Hepatocyte (in vitro differentiated cells): ENCODE measurements at regions not wholly inside any gene's neighbourhood (a gene's known extent, or its start where the extent isn't known, plus 50 kb on each side); places are given as distances from the start of the nearest gene placed in this dataset.

Experiments used
- DNase-seq: peaks from one replicate; pipeline ENCODE4 v3.0.0-alpha.2; 2016; ENCODE audit warnings: low spot score
- H2AFZ ChIP-seq: fragments of 200-600 bp; sonication (generic); 2 replicates; pipeline ENCODE4 v1.6.0; 2016; ENCODE audit warnings: antibody characterized with exemption, mild to moderate bottlenecking
- H3K27ac ChIP-seq: fragments of 200-600 bp; sonication (generic); 2 replicates; pipeline ENCODE4 v1.5.1; 2016; ENCODE audit warnings: mild to moderate bottlenecking
- H3K27me3 ChIP-seq: fragments of 200-600 bp; sonication (generic); 2 replicates; pipeline ENCODE4 v1.6.1; 2016
- H3K36me3 ChIP-seq: fragments of 200-600 bp; sonication (generic); replicated peaks from 2 replicates; pipeline ENCODE4 v1.5.1; 2016; ENCODE audit warnings: low read depth; ENCODE audit not compliant: insufficient read depth
- H3K4me1 ChIP-seq: fragments of 200-600 bp; sonication (generic); 2 replicates; pipeline ENCODE4 v1.5.1; 2016; ENCODE audit warnings: mild to moderate bottlenecking, moderate library complexity; ENCODE audit not compliant: insufficient read depth
- H3K4me2 ChIP-seq: fragments of 200-600 bp; sonication (generic); 2 replicates; pipeline ENCODE4 v1.6.0; 2016
- H3K4me3 ChIP-seq: fragments of 200-600 bp; sonication (generic); 2 replicates; pipeline ENCODE4 v1.5.1; 2016; ENCODE audit warnings: mild to moderate bottlenecking
- H3K79me2 ChIP-seq: fragments of 200-600 bp; sonication (generic); 2 replicates; pipeline ENCODE4 v1.6.0; 2017; ENCODE audit warnings: mild to moderate bottlenecking
- H3K9me2 ChIP-seq: fragments of 200-600 bp; sonication (generic); replicated peaks from 2 replicates; pipeline ENCODE4 v1.6.0; 2017; ENCODE audit warnings: mild to moderate bottlenecking; ENCODE audit not compliant: insufficient read depth
- H3K9me3 ChIP-seq: fragments of 200-600 bp; sonication (generic); 2 replicates; pipeline ENCODE4 v1.5.1; 2016; ENCODE audit warnings: low read depth, mild to moderate bottlenecking
- H4K20me1 ChIP-seq: fragments of 200-600 bp; sonication (generic); 2 replicates; pipeline ENCODE4 v1.6.0; 2016; ENCODE audit warnings: mild to moderate bottlenecking; ENCODE audit not compliant: insufficient read depth, poor library complexity, severe bottlenecking
- CTCF ChIP-seq: fragments of 200-600 bp; sonication (generic); IDR thresholded peaks from 2 replicates; pipeline ENCODE4 v1.5.1; 2016; ENCODE audit warnings: antibody characterized with exemption, mild to moderate bottlenecking; ENCODE audit not compliant: poor library complexity
- EZH2 ChIP-seq: fragments of 200-600 bp; sonication (generic); IDR thresholded peaks from 2 replicates; pipeline ENCODE4 v1.6.1; 2016; ENCODE audit warnings: antibody characterized with exemption, mild to moderate bottlenecking, borderline replicate concordance
- EZH2phosphoT487 ChIP-seq: fragments of 200-600 bp; sonication (generic); IDR thresholded peaks from one replicate; pipeline ENCODE4 v1.6.1; 2018; ENCODE audit warnings: antibody characterized with exemption, mild to moderate bottlenecking, low read depth, moderate library complexity; ENCODE audit not compliant: unreplicated experiment, severe bottlenecking
- WGBS: methylation state at CpG from one replicate; pipeline ENCODE4 v1.1.6; 2016; ENCODE audit warnings: low lambda C conversion rate; ENCODE audit errors: missing lambda C conversion rate; 5-methylcytosine and 5-hydroxymethylcytosine counted together

DNA sequence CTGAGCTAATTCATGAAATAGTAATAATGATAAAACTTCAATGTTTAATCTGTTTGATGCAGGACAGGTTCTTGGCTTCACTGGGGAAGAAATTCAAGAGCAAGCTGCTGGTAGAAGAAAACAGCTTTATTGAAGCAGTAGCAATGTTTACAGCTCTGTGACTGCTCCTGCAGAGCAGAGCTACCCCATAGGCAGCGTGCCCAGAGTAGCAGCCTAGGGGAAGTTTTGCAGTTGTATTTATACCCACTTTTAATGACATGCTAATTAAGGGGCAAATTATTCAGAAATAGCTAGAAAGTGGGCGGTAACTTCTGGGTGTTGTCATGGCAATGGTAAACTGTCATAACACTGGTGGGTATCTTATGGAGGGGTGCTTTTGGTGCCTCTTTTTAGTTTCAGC is 518.0 kb downstream of the RFPL4B start:
- Histone ChIP-seq H2AFZ (no peak overlapping the region), H3K36me3 (no peaks in the 10 kb centered on the region), H3K79me2 (no peaks in the 10 kb centered on the region), H3K9me3 (no peaks in the 10 kb centered on the region), H4K20me1 (no peaks in the 10 kb centered on the region), H3K27me3 (no peaks in the 10 kb centered on the region), H3K9me2 (no peaks in the 10 kb centered on the region), H3K4me3 (no peak overlapping the region), H3K4me2 (no peak overlapping the region), H3K27ac (no peak overlapping the region), H3K4me1 (no peaks in the 10 kb centered on the region)
- TF ChIP-seq EZH2, result no peak
- no peak for TF ChIP-seq EZH2phosphoT487
- TF ChIP-seq CTCF, result no peak
- 66% methylated on average over 2 of the region's 2 CpGs for WGBS
- DNase-seq, result no peak

GRCh38 chr6:112874881-112875280 is 527.8 kb downstream of the RFPL4B start:
- H3K9me2 ChIP-seq, result no peaks in the 10 kb centered on the region
- no peak overlapping the region for H3K4me3 ChIP-seq
- no peaks in the 10 kb centered on the region for H3K36me3 ChIP-seq
- no peak overlapping the region for H3K4me2 ChIP-seq
- peaks cover 5% of the 10 kb centered on the region for H3K4me1 ChIP-seq
- no peaks in the 10 kb centered on the region for H3K79me2 ChIP-seq
- no peak overlapping the region for H3K27ac ChIP-seq
- H3K9me3 ChIP-seq, result no peaks in the 10 kb centered on the region
- H3K27me3 ChIP-seq, result no peaks in the 10 kb centered on the region
- no peak for DNase-seq
- H2AFZ ChIP-seq, result no peak overlapping the region
- H4K20me1 ChIP-seq, result no peaks in the 10 kb centered on the region
- no peak for TF ChIP-seq CTCF
- TF ChIP-seq EZH2, result no peak
- TF ChIP-seq EZH2phosphoT487, result no peak
- WGBS, result 91% methylated on average over 1 of the region's 1 CpG

- no peak overlapping the region for H2AFZ ChIP-seq
- no peak overlapping the region for H3K4me2 ChIP-seq
- WGBS, result 58% methylated on average over 4 of the region's 4 CpGs
- no peaks in the 10 kb centered on the region for H4K20me1 ChIP-seq
- H3K4me3 ChIP-seq, result no peak overlapping the region
- no peak for DNase-seq
- H3K4me1 ChIP-seq, result peaks cover 5% of the 10 kb centered on the region
- H3K27ac ChIP-seq, result no peak overlapping the region
- H3K79me2 ChIP-seq, result no peaks in the 10 kb centered on the region
- no peaks in the 10 kb centered on the region for H3K27me3 ChIP-seq
- no peak for TF ChIP-seq EZH2phosphoT487
- peak; percentile 41 for TF ChIP-seq CTCF
- TF ChIP-seq EZH2, result no peak
- no peaks in the 10 kb centered on the region for H3K36me3 ChIP-seq
- no peaks in the 10 kb centered on the region for H3K9me3 ChIP-seq
- H3K9me2 ChIP-seq, result no peaks in the 10 kb centered on the region
Observed at GRCh38 chr6:112877134-112878100, 530.3 kb downstream of the RFPL4B start.
